Gastrocnemius medialis (tissue), 4 donors: ENCODE measurements at regions not wholly inside any gene's neighbourhood (a gene's known extent, or its start where the extent isn't known, plus 50 kb on each side); places are given as distances from the start of the nearest gene placed in this dataset.

Source experiments
- POLR2A ChIP-seq, 2 donors: fragments of 450-650 bp; IDR thresholded peaks; one replicate each; pipeline ENCODE4 v1.6.1; 2017; ENCODE audit warnings: antibody characterized with exemption in 2 of 2, mild to moderate bottlenecking in 2 of 2, moderate library complexity in 2 of 2
- TF ChIP-seq, protein P1 (sequence below), 5 experiments: fragments of 450-650 bp in 3 of 5; fragments of 200-600 bp in 2 of 5; sonication (generic) in 2 of 5; IDR thresholded peaks in 4 of 5; conservative IDR thresholded peaks in 1 of 5; 1 replicate in 4 of 5; 2 replicates in 1 of 5; pipeline ENCODE4 v1.5.1; 2016 to 2019; ENCODE audit warnings: antibody characterized with exemption in 5 of 5, mild to moderate bottlenecking in 3 of 5, moderate library complexity in 3 of 5

- TF ChIP-seq, protein P1, sequence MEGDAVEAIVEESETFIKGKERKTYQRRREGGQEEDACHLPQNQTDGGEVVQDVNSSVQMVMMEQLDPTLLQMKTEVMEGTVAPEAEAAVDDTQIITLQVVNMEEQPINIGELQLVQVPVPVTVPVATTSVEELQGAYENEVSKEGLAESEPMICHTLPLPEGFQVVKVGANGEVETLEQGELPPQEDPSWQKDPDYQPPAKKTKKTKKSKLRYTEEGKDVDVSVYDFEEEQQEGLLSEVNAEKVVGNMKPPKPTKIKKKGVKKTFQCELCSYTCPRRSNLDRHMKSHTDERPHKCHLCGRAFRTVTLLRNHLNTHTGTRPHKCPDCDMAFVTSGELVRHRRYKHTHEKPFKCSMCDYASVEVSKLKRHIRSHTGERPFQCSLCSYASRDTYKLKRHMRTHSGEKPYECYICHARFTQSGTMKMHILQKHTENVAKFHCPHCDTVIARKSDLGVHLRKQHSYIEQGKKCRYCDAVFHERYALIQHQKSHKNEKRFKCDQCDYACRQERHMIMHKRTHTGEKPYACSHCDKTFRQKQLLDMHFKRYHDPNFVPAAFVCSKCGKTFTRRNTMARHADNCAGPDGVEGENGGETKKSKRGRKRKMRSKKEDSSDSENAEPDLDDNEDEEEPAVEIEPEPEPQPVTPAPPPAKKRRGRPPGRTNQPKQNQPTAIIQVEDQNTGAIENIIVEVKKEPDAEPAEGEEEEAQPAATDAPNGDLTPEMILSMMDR (IDR thresholded peaks at IDR 0.05 in 4 of 5, conservative IDR thresholded peaks at IDR 0.05 in 1 of 5) = no peak
- TF ChIP-seq POLR2A (IDR thresholded peaks at IDR 0.05) = no peak
Observed at GRCh38 chrX:69010339-69010738, 154.9 kb downstream of the PJA1 start.
